H1 (cell line): ENCODE measurements at regions not wholly inside any gene's neighbourhood (a gene's known extent, or its start where the extent isn't known, plus 50 kb on each side); places are given as distances from the start of the nearest gene placed in this dataset.

Source experiments
- CTCF ChIA-PET: fragments of 300-600 bp; sonication (Branson Sonifier 250); formaldehyde crosslinking; loops from one replicate; lab custom pipeline; 2021; ENCODE audit not compliant: partially characterized antibody; lab: Charles Lee
- POLR2A ChIA-PET: fragments of 300-600 bp; sonication (Branson Sonifier 250); formaldehyde crosslinking; loops from one replicate; lab custom pipeline; 2021; ENCODE audit warnings: inconsistent platforms; ENCODE audit not compliant: partially characterized antibody; lab: Charles Lee
- DNase-seq, 2 experiments: peaks; one replicate each; pipeline versions ENCODE4 v3.0.0 to v3.0.0-alpha.2; 2010 to 2022; ENCODE audit warnings: low spot score in 2 of 2, low read depth in 1 of 2, mixed read lengths in 1 of 2
- FAIRE-seq: peaks from 2 replicates; lab custom pipeline; 2011; peaks lifted over from hg19 to GRCh38; lab: Jason Lieb, UNC
- H2AFZ ChIP-seq: 2 replicates; pipeline ENCODE4 v1.8.1; 2012; ENCODE audit warnings: low read length, inconsistent platforms
- H2AK5ac ChIP-seq: 2 replicates; pipeline ENCODE4 v1.6.1; 2013; ENCODE audit warnings: low read depth, low read length
- H2BK120ac ChIP-seq: replicated peaks from 2 replicates; pipeline ENCODE3; 2013; ENCODE audit warnings: low read depth, low read length, inconsistent platforms
- H2BK12ac ChIP-seq: 2 replicates; pipeline ENCODE4 v1.6.1; 2013; ENCODE audit warnings: low read depth, low read length
- H2BK15ac ChIP-seq: 2 replicates; pipeline ENCODE4 v1.6.1; 2013; ENCODE audit warnings: low read length
- H2BK20ac ChIP-seq: 2 replicates; pipeline ENCODE4 v1.6.1; 2013; ENCODE audit warnings: low read length
- H2BK5ac ChIP-seq: 2 replicates; pipeline ENCODE4 v1.6.1; 2013; ENCODE audit warnings: low read depth, low read length
- H3K14ac ChIP-seq: 2 replicates; pipeline ENCODE4 v1.6.1; 2013; ENCODE audit warnings: inconsistent platforms; ENCODE audit not compliant: insufficient read length
- H3K18ac ChIP-seq: 2 replicates; pipeline ENCODE4 v1.6.1; 2013; ENCODE audit warnings: low read length; ENCODE audit errors: extremely low read depth
- H3K23ac ChIP-seq: 2 replicates; pipeline ENCODE4 v1.6.1; 2013; ENCODE audit warnings: inconsistent platforms; ENCODE audit not compliant: insufficient read length
- H3K23me2 ChIP-seq: 2 replicates; pipeline ENCODE4 v1.6.1; 2013; ENCODE audit warnings: low read depth, low read length
- H3K27ac ChIP-seq: 2 replicates; pipeline ENCODE4 v1.6.1; 2011; ENCODE audit warnings: low read depth, low read length, inconsistent platforms
- H3K27me3 ChIP-seq, 4 experiments: replicated peaks in 1 of 4; 1 replicate in 1 of 4; 2 replicates in 3 of 4; pipeline versions ENCODE4 v1.6.1 to v1.8.1; 2011 to 2013; ENCODE audit warnings: low read length in 3 of 4, mild to moderate bottlenecking in 3 of 4, inconsistent platforms in 2 of 4, mixed read lengths in 2 of 4, moderate library complexity in 1 of 4; ENCODE audit not compliant: control insufficient read depth in 3 of 4, insufficient read depth in 3 of 4; ENCODE audit errors: extremely low read depth in 1 of 4
- H3K36me3 ChIP-seq, 4 experiments: 2 replicates each; pipeline versions ENCODE4 v1.6.1 to v1.8.1; 2011 to 2013; ENCODE audit warnings: mild to moderate bottlenecking in 4 of 4, low read length in 3 of 4, moderate library complexity in 2 of 4, control low read depth in 1 of 4, inconsistent platforms in 1 of 4; ENCODE audit not compliant: insufficient read depth in 4 of 4, control insufficient read depth in 2 of 4
- H3K4ac ChIP-seq: replicated peaks from 2 replicates; pipeline ENCODE3; 2013; ENCODE audit warnings: low read length, low read depth, mixed read lengths, inconsistent platforms; ENCODE audit not compliant: insufficient read length
- H3K4me1 ChIP-seq, 4 experiments: replicated peaks in 1 of 4; 1 replicate in 1 of 4; 2 replicates in 3 of 4; pipeline versions ENCODE4 v1.6.1 to v1.8.1; 2011 to 2013; ENCODE audit warnings: low read length in 3 of 4, inconsistent platforms in 2 of 4, mixed read lengths in 1 of 4; ENCODE audit not compliant: insufficient read depth in 4 of 4, control insufficient read depth in 3 of 4
- H3K4me2 ChIP-seq, 2 experiments: 2 replicates each; pipeline versions ENCODE4 v1.6.1 to v1.8.1; 2011 to 2013; ENCODE audit warnings: low read depth in 2 of 2, low read length in 2 of 2, control low read depth in 1 of 2, inconsistent platforms in 1 of 2, mild to moderate bottlenecking in 1 of 2; ENCODE audit not compliant: insufficient read depth in 1 of 2
- H3K4me3 ChIP-seq, 4 experiments: fragments of 200-600, 300-600 bp in 1 of 4; sonication (generic), shearing (Covaris generic), sonication (Bioruptor Twin) in 1 of 4; 2 replicates each; pipeline versions ENCODE4 v1.5.1 to v1.8.1; 2011 to 2016; ENCODE audit warnings: low read length in 4 of 4, low read depth in 3 of 4, control low read depth in 2 of 4, inconsistent platforms in 2 of 4, mild to moderate bottlenecking in 2 of 4, mixed read lengths in 1 of 4, moderate library complexity in 1 of 4; ENCODE audit not compliant: insufficient read depth in 2 of 4; ENCODE audit errors: extremely low read depth in 1 of 4
- H3K56ac ChIP-seq: replicated peaks from 2 replicates; pipeline ENCODE3; 2013; ENCODE audit warnings: low read depth, mild to moderate bottlenecking, mixed read lengths, low read length, inconsistent platforms; ENCODE audit not compliant: insufficient read length
- H3K79me1 ChIP-seq: 2 replicates; pipeline ENCODE4 v1.6.1; 2013; ENCODE audit warnings: low read depth, low read length, control low read depth
- H3K79me2 ChIP-seq, 2 experiments: 2 replicates each; pipeline versions ENCODE4 v1.6.1 to v1.8.1; 2012 to 2013; ENCODE audit warnings: low read length in 2 of 2, mild to moderate bottlenecking in 2 of 2, inconsistent platforms in 1 of 2; ENCODE audit not compliant: insufficient read depth in 2 of 2, control insufficient read depth in 1 of 2
- H3K9ac ChIP-seq, 4 experiments: replicated peaks in 1 of 4; 1 replicate in 1 of 4; 2 replicates in 3 of 4; pipeline versions ENCODE4 v1.6.1 to v1.8.1; 2011 to 2013; ENCODE audit warnings: low read depth in 3 of 4, low read length in 3 of 4, control low read depth in 2 of 4, mild to moderate bottlenecking in 2 of 4, moderate library complexity in 2 of 4, inconsistent platforms in 1 of 4; ENCODE audit errors: extremely low read depth in 1 of 4
- H3K9me3 ChIP-seq, 2 experiments: 2 replicates each; pipeline versions ENCODE4 v1.6.1 to v1.8.1; 2012 to 2013; ENCODE audit warnings: mild to moderate bottlenecking in 2 of 2, moderate library complexity in 2 of 2, control low read depth in 1 of 2, inconsistent platforms in 1 of 2, low read depth in 1 of 2, low read length in 1 of 2, mixed read lengths in 1 of 2; ENCODE audit not compliant: insufficient read depth in 2 of 2
- H4K20me1 ChIP-seq, 2 experiments: replicated peaks in 1 of 2; 2 replicates each; pipeline versions ENCODE3 to v1.8.1; 2011 to 2013; ENCODE audit warnings: inconsistent platforms in 2 of 2, low read length in 2 of 2, mild to moderate bottlenecking in 1 of 2; ENCODE audit not compliant: insufficient read depth in 2 of 2, control insufficient read depth in 1 of 2
- H4K5ac ChIP-seq: 2 replicates; pipeline ENCODE4 v1.6.1; 2013; ENCODE audit warnings: low read length, low read depth, mixed read lengths, inconsistent platforms; ENCODE audit not compliant: insufficient read length
- H4K8ac ChIP-seq: 2 replicates; pipeline ENCODE4 v1.8.0; 2013; ENCODE audit warnings: mild to moderate bottlenecking, moderate library complexity, low read length, inconsistent platforms; ENCODE audit not compliant: insufficient read depth; ENCODE audit errors: extremely low read depth
- H4K91ac ChIP-seq: replicated peaks from 2 replicates; pipeline ENCODE3; 2013; ENCODE audit warnings: low read length, mixed read lengths, inconsistent platforms; ENCODE audit not compliant: insufficient read length
- BRCA1 ChIP-seq: IDR thresholded peaks from 2 replicates; pipeline ENCODE4 v1.6.1; 2012; ENCODE audit warnings: low read depth, low read length, improper control_type of control experiment
- E2F6 ChIP-seq: IDR thresholded peaks from 2 replicates; pipeline ENCODE4 v1.6.1; 2012; ENCODE audit warnings: inconsistent platforms
- KDM1A ChIP-seq: fragments of 200-600, 300-600 bp; sonication (generic); IDR thresholded peaks from 2 replicates; pipeline ENCODE4 v1.7.1; 2016; ENCODE audit warnings: mild to moderate bottlenecking, low read length, borderline replicate concordance
- RAD21 ChIP-seq, 2 experiments: IDR thresholded peaks in 1 of 2; conservative IDR thresholded peaks in 1 of 2; 2 replicates each; pipeline ENCODE4 v1.6.1; 2011; ENCODE audit warnings: low read depth in 2 of 2, low read length in 2 of 2, improper control_type of control experiment in 1 of 2, inconsistent platforms in 1 of 2, mild to moderate bottlenecking in 1 of 2, moderate library complexity in 1 of 2
- SP4 ChIP-seq: IDR thresholded peaks from 2 replicates; pipeline ENCODE4 v1.6.1; 2012; ENCODE audit warnings: low read length, inconsistent platforms
- TCF12 ChIP-seq: IDR thresholded peaks from 2 replicates; pipeline ENCODE4 v1.6.1; 2011; ENCODE audit warnings: low read depth, mild to moderate bottlenecking, low read length
- whole genome bisulfite sequencing, 2 experiments: shearing (Covaris generic) in 1 of 2; methylation state at CpG; one replicate each; pipeline versions ENCODE4 v1.1.6 to v1.1.7; 2013 to 2015; ENCODE audit warnings: low lambda C conversion rate in 2 of 2, mixed read lengths in 2 of 2, inconsistent platforms in 1 of 2, low coverage in 1 of 2, missing lambda C conversion rate in 1 of 2; ENCODE audit not compliant: insufficient replicate concordance in 2 of 2, insufficient coverage in 1 of 2, insufficient read length in 1 of 2; ENCODE audit errors: extremely low coverage in 1 of 2, missing lambda C conversion rate in 1 of 2; 5-methylcytosine and 5-hydroxymethylcytosine counted together

GRCh38 chr3:74271541-74271940 is 342.9 kb downstream of the CNTN3 start:
- no peak overlapping the region for H3K23ac ChIP-seq
- H2AK5ac ChIP-seq, result no peak overlapping the region
- no peaks in the 10 kb centered on the region for H3K36me3 ChIP-seq
- H3K79me1 ChIP-seq, result no peaks in the 10 kb centered on the region
- H3K23me2 ChIP-seq, result no peaks in the 10 kb centered on the region
- H3K18ac ChIP-seq, result no peak overlapping the region
- no peak overlapping the region for H3K4me3 ChIP-seq
- no peak overlapping the region for H3K27ac ChIP-seq
- no peak overlapping the region for H3K4me2 ChIP-seq
- H3K4me1 ChIP-seq, result peaks cover 0 to 2% (median 0%) of the 10 kb centered on the region in 4 experiments; a peak in 1 of 7 replicates
- H2BK120ac ChIP-seq, result no peak overlapping the region
- no peak overlapping the region for H3K4ac ChIP-seq
- 93% methylated on average over 4 of the region's 4 CpGs; no CpG with 5 or more reads in 1 of the 2 experiments for WGBS, 2 experiments
- H2BK15ac ChIP-seq, result no peak overlapping the region
- TF ChIP-seq TCF12 (no peak), SP4 (no peak), E2F6 (no peak), KDM1A (no peak), RAD21 (IDR thresholded peaks at IDR 0.05 in 1 of 2, conservative IDR thresholded peaks at IDR 0.05 in 1 of 2; ENCODE audit: low read depth in 2 of 2, low read length in 2 of 2) (no peak), BRCA1 (no peak)
- H2BK20ac ChIP-seq, result no peak overlapping the region
- POLR2A ChIA-PET, result no interaction called here
- no peak overlapping the region for H3K56ac ChIP-seq
- no peak for FAIRE-seq
- no peak overlapping the region for H3K9ac ChIP-seq
- no peak overlapping the region for H4K5ac ChIP-seq
- H2BK5ac ChIP-seq, result no peak overlapping the region
- no peak overlapping the region for H3K14ac ChIP-seq
- H3K9me3 ChIP-seq, result no peaks in the 10 kb centered on the region
- no peak overlapping the region for H2BK12ac ChIP-seq
- H3K27me3 ChIP-seq, result no peaks in the 10 kb centered on the region
- no peak overlapping the region for H4K8ac ChIP-seq
- H4K91ac ChIP-seq, result no peak overlapping the region
- H4K20me1 ChIP-seq, result peaks cover 0 to 1% of the 10 kb centered on the region in 2 experiments
- H2AFZ ChIP-seq, result no peak overlapping the region
- no peaks in the 10 kb centered on the region for H3K79me2 ChIP-seq
- DNase-seq, result no peak
- CTCF ChIA-PET, result interaction anchor here (0.6 kb wide), 1 partner anchor 660 kb away, joined by 3 read pairs; no protein-coding TSS in a partner anchor
